H1 (cell line): ENCODE measurements at regions not wholly inside any gene's neighbourhood (a gene's known extent, or its start where the extent isn't known, plus 50 kb on each side); places are given as distances from the start of the nearest gene placed in this dataset.
A peak's percentile ranks its signal among the peaks of the same experiment; 100 is the strongest.

Source experiments
- CTCF ChIA-PET: fragments of 300-600 bp; sonication (Branson Sonifier 250); formaldehyde crosslinking; loops from one replicate; lab custom pipeline; 2021; ENCODE audit not compliant: partially characterized antibody; lab: Charles Lee
- POLR2A ChIA-PET: fragments of 300-600 bp; sonication (Branson Sonifier 250); formaldehyde crosslinking; loops from one replicate; lab custom pipeline; 2021; ENCODE audit warnings: inconsistent platforms; ENCODE audit not compliant: partially characterized antibody; lab: Charles Lee
- DNase-seq, 2 experiments: peaks; one replicate each; pipeline versions ENCODE4 v3.0.0 to v3.0.0-alpha.2; 2010 to 2022; ENCODE audit warnings: low spot score in 2 of 2, low read depth in 1 of 2, mixed read lengths in 1 of 2
- FAIRE-seq: peaks from 2 replicates; lab custom pipeline; 2011; peaks lifted over from hg19 to GRCh38; lab: Jason Lieb, UNC
- H2AFZ ChIP-seq: 2 replicates; pipeline ENCODE4 v1.8.1; 2012; ENCODE audit warnings: low read length, inconsistent platforms
- H2AK5ac ChIP-seq: 2 replicates; pipeline ENCODE4 v1.6.1; 2013; ENCODE audit warnings: low read depth, low read length
- H2BK120ac ChIP-seq: replicated peaks from 2 replicates; pipeline ENCODE3; 2013; ENCODE audit warnings: low read depth, low read length, inconsistent platforms
- H2BK12ac ChIP-seq: 2 replicates; pipeline ENCODE4 v1.6.1; 2013; ENCODE audit warnings: low read depth, low read length
- H2BK15ac ChIP-seq: 2 replicates; pipeline ENCODE4 v1.6.1; 2013; ENCODE audit warnings: low read length
- H2BK20ac ChIP-seq: 2 replicates; pipeline ENCODE4 v1.6.1; 2013; ENCODE audit warnings: low read length
- H2BK5ac ChIP-seq: 2 replicates; pipeline ENCODE4 v1.6.1; 2013; ENCODE audit warnings: low read depth, low read length
- H3K14ac ChIP-seq: 2 replicates; pipeline ENCODE4 v1.6.1; 2013; ENCODE audit warnings: inconsistent platforms; ENCODE audit not compliant: insufficient read length
- H3K18ac ChIP-seq: 2 replicates; pipeline ENCODE4 v1.6.1; 2013; ENCODE audit warnings: low read length; ENCODE audit errors: extremely low read depth
- H3K23ac ChIP-seq: 2 replicates; pipeline ENCODE4 v1.6.1; 2013; ENCODE audit warnings: inconsistent platforms; ENCODE audit not compliant: insufficient read length
- H3K23me2 ChIP-seq: 2 replicates; pipeline ENCODE4 v1.6.1; 2013; ENCODE audit warnings: low read depth, low read length
- H3K27ac ChIP-seq: 2 replicates; pipeline ENCODE4 v1.6.1; 2011; ENCODE audit warnings: low read depth, low read length, inconsistent platforms
- H3K27me3 ChIP-seq, 4 experiments: replicated peaks in 1 of 4; 1 replicate in 1 of 4; 2 replicates in 3 of 4; pipeline versions ENCODE4 v1.6.1 to v1.8.1; 2011 to 2013; ENCODE audit warnings: low read length in 3 of 4, mild to moderate bottlenecking in 3 of 4, inconsistent platforms in 2 of 4, mixed read lengths in 2 of 4, moderate library complexity in 1 of 4; ENCODE audit not compliant: control insufficient read depth in 3 of 4, insufficient read depth in 3 of 4; ENCODE audit errors: extremely low read depth in 1 of 4
- H3K36me3 ChIP-seq, 4 experiments: 2 replicates each; pipeline versions ENCODE4 v1.6.1 to v1.8.1; 2011 to 2013; ENCODE audit warnings: mild to moderate bottlenecking in 4 of 4, low read length in 3 of 4, moderate library complexity in 2 of 4, control low read depth in 1 of 4, inconsistent platforms in 1 of 4; ENCODE audit not compliant: insufficient read depth in 4 of 4, control insufficient read depth in 2 of 4
- H3K4ac ChIP-seq: replicated peaks from 2 replicates; pipeline ENCODE3; 2013; ENCODE audit warnings: low read length, low read depth, mixed read lengths, inconsistent platforms; ENCODE audit not compliant: insufficient read length
- H3K4me1 ChIP-seq, 4 experiments: replicated peaks in 1 of 4; 1 replicate in 1 of 4; 2 replicates in 3 of 4; pipeline versions ENCODE4 v1.6.1 to v1.8.1; 2011 to 2013; ENCODE audit warnings: low read length in 3 of 4, inconsistent platforms in 2 of 4, mixed read lengths in 1 of 4; ENCODE audit not compliant: insufficient read depth in 4 of 4, control insufficient read depth in 3 of 4
- H3K4me2 ChIP-seq, 2 experiments: 2 replicates each; pipeline versions ENCODE4 v1.6.1 to v1.8.1; 2011 to 2013; ENCODE audit warnings: low read depth in 2 of 2, low read length in 2 of 2, control low read depth in 1 of 2, inconsistent platforms in 1 of 2, mild to moderate bottlenecking in 1 of 2; ENCODE audit not compliant: insufficient read depth in 1 of 2
- H3K4me3 ChIP-seq, 4 experiments: fragments of 200-600, 300-600 bp in 1 of 4; sonication (generic), shearing (Covaris generic), sonication (Bioruptor Twin) in 1 of 4; 2 replicates each; pipeline versions ENCODE4 v1.5.1 to v1.8.1; 2011 to 2016; ENCODE audit warnings: low read length in 4 of 4, low read depth in 3 of 4, control low read depth in 2 of 4, inconsistent platforms in 2 of 4, mild to moderate bottlenecking in 2 of 4, mixed read lengths in 1 of 4, moderate library complexity in 1 of 4; ENCODE audit not compliant: insufficient read depth in 2 of 4; ENCODE audit errors: extremely low read depth in 1 of 4
- H3K56ac ChIP-seq: replicated peaks from 2 replicates; pipeline ENCODE3; 2013; ENCODE audit warnings: low read depth, mild to moderate bottlenecking, mixed read lengths, low read length, inconsistent platforms; ENCODE audit not compliant: insufficient read length
- H3K79me1 ChIP-seq: 2 replicates; pipeline ENCODE4 v1.6.1; 2013; ENCODE audit warnings: low read depth, low read length, control low read depth
- H3K79me2 ChIP-seq, 2 experiments: 2 replicates each; pipeline versions ENCODE4 v1.6.1 to v1.8.1; 2012 to 2013; ENCODE audit warnings: low read length in 2 of 2, mild to moderate bottlenecking in 2 of 2, inconsistent platforms in 1 of 2; ENCODE audit not compliant: insufficient read depth in 2 of 2, control insufficient read depth in 1 of 2
- H3K9ac ChIP-seq, 4 experiments: replicated peaks in 1 of 4; 1 replicate in 1 of 4; 2 replicates in 3 of 4; pipeline versions ENCODE4 v1.6.1 to v1.8.1; 2011 to 2013; ENCODE audit warnings: low read depth in 3 of 4, low read length in 3 of 4, control low read depth in 2 of 4, mild to moderate bottlenecking in 2 of 4, moderate library complexity in 2 of 4, inconsistent platforms in 1 of 4; ENCODE audit errors: extremely low read depth in 1 of 4
- H3K9me3 ChIP-seq, 2 experiments: 2 replicates each; pipeline versions ENCODE4 v1.6.1 to v1.8.1; 2012 to 2013; ENCODE audit warnings: mild to moderate bottlenecking in 2 of 2, moderate library complexity in 2 of 2, control low read depth in 1 of 2, inconsistent platforms in 1 of 2, low read depth in 1 of 2, low read length in 1 of 2, mixed read lengths in 1 of 2; ENCODE audit not compliant: insufficient read depth in 2 of 2
- H4K20me1 ChIP-seq, 2 experiments: replicated peaks in 1 of 2; 2 replicates each; pipeline versions ENCODE3 to v1.8.1; 2011 to 2013; ENCODE audit warnings: inconsistent platforms in 2 of 2, low read length in 2 of 2, mild to moderate bottlenecking in 1 of 2; ENCODE audit not compliant: insufficient read depth in 2 of 2, control insufficient read depth in 1 of 2
- H4K5ac ChIP-seq: 2 replicates; pipeline ENCODE4 v1.6.1; 2013; ENCODE audit warnings: low read length, low read depth, mixed read lengths, inconsistent platforms; ENCODE audit not compliant: insufficient read length
- H4K8ac ChIP-seq: 2 replicates; pipeline ENCODE4 v1.8.0; 2013; ENCODE audit warnings: mild to moderate bottlenecking, moderate library complexity, low read length, inconsistent platforms; ENCODE audit not compliant: insufficient read depth; ENCODE audit errors: extremely low read depth
- H4K91ac ChIP-seq: replicated peaks from 2 replicates; pipeline ENCODE3; 2013; ENCODE audit warnings: low read length, mixed read lengths, inconsistent platforms; ENCODE audit not compliant: insufficient read length
- CEBPB ChIP-seq: IDR thresholded peaks from 2 replicates; pipeline ENCODE4 v1.6.1; 2012; ENCODE audit warnings: low read depth, low read length
- CHD1 ChIP-seq: IDR thresholded peaks from 2 replicates; pipeline ENCODE4 v1.6.1; 2012; ENCODE audit warnings: low read depth, low read length, improper control_type of control experiment
- CHD2 ChIP-seq: IDR thresholded peaks from 2 replicates; pipeline ENCODE4 v1.6.1; 2012; ENCODE audit warnings: low read length, improper control_type of control experiment
- CTCF ChIP-seq, 3 experiments: IDR thresholded peaks; 1 replicate in 2 of 3; 2 replicates in 1 of 3; pipeline versions ENCODE4 v1.5.1 to v1.6.1; 2011; ENCODE audit warnings: low read length in 3 of 3, mild to moderate bottlenecking in 3 of 3, inconsistent platforms in 2 of 3, low read depth in 1 of 3, moderate library complexity in 1 of 3; ENCODE audit not compliant: insufficient read depth in 1 of 3; ENCODE audit errors: control extremely low read depth in 1 of 3
- E2F6 ChIP-seq: IDR thresholded peaks from 2 replicates; pipeline ENCODE4 v1.6.1; 2012; ENCODE audit warnings: inconsistent platforms
- GABPA ChIP-seq: IDR thresholded peaks from 2 replicates; pipeline ENCODE4 v1.6.1; 2011; ENCODE audit warnings: mild to moderate bottlenecking, low read length, moderate library complexity, borderline replicate concordance; ENCODE audit not compliant: insufficient read depth
- JUND ChIP-seq: IDR thresholded peaks from 2 replicates; pipeline ENCODE4 v1.6.1; 2011; ENCODE audit warnings: mild to moderate bottlenecking, improper control_type of control experiment, low read length
- RAD21 ChIP-seq, 2 experiments: IDR thresholded peaks in 1 of 2; conservative IDR thresholded peaks in 1 of 2; 2 replicates each; pipeline ENCODE4 v1.6.1; 2011; ENCODE audit warnings: low read depth in 2 of 2, low read length in 2 of 2, improper control_type of control experiment in 1 of 2, inconsistent platforms in 1 of 2, mild to moderate bottlenecking in 1 of 2, moderate library complexity in 1 of 2
- RBBP5 ChIP-seq: IDR thresholded peaks from 2 replicates; pipeline ENCODE4 v1.7.1; 2012; ENCODE audit warnings: low read depth, mild to moderate bottlenecking, inconsistent platforms, low read length, moderate library complexity, borderline replicate concordance
- TBP ChIP-seq: IDR thresholded peaks from 2 replicates; pipeline ENCODE4 v1.6.1; 2011; ENCODE audit warnings: low read depth, low read length, improper control_type of control experiment
- WGBS, 2 experiments: shearing (Covaris generic) in 1 of 2; methylation state at CpG; one replicate each; pipeline versions ENCODE4 v1.1.6 to v1.1.7; 2013 to 2015; ENCODE audit warnings: low lambda C conversion rate in 2 of 2, mixed read lengths in 2 of 2, inconsistent platforms in 1 of 2, low coverage in 1 of 2, missing lambda C conversion rate in 1 of 2; ENCODE audit not compliant: insufficient replicate concordance in 2 of 2, insufficient coverage in 1 of 2, insufficient read length in 1 of 2; ENCODE audit errors: extremely low coverage in 1 of 2, missing lambda C conversion rate in 1 of 2; 5-methylcytosine and 5-hydroxymethylcytosine counted together

- no peak overlapping the region for H2BK15ac ChIP-seq
- H4K5ac ChIP-seq = no peak overlapping the region
- peak; percentile 85 for FAIRE-seq
- no peak overlapping the region for H3K56ac ChIP-seq
- no peaks in the 10 kb centered on the region for H3K79me1 ChIP-seq
- no peak overlapping the region for H3K9ac ChIP-seq
- no peak overlapping the region for H2BK20ac ChIP-seq
- H4K8ac ChIP-seq = no peak overlapping the region
- POLR2A ChIA-PET = no interaction called here
- H3K27ac ChIP-seq = no peak overlapping the region
- 65% methylated on average over 3 of the region's 3 CpGs; no CpG with 5 or more reads in 1 of the 2 experiments for WGBS, 2 experiments
- no peak overlapping the region for H4K91ac ChIP-seq
- no peak overlapping the region for H2BK5ac ChIP-seq
- H3K4ac ChIP-seq = no peak overlapping the region
- no peak overlapping the region for H3K23ac ChIP-seq
- no peaks in the 10 kb centered on the region for H4K20me1 ChIP-seq
- peak in 1 of 2 experiments; percentile 27 for DNase-seq
- H3K79me2 ChIP-seq = no peaks in the 10 kb centered on the region
- H3K23me2 ChIP-seq = no peaks in the 10 kb centered on the region
- peaks cover 13 to 15% of the 10 kb centered on the region in 2 experiments for H3K9me3 ChIP-seq
- H3K14ac ChIP-seq = no peak overlapping the region
- no peaks in the 10 kb centered on the region; a peak in 1 of 8 replicates for H3K36me3 ChIP-seq
- no peaks in the 10 kb centered on the region for H3K27me3 ChIP-seq
- H2AFZ ChIP-seq = 0 out of 2 replicates have a peak overlapping the region, but pooled peaks have one; percentile 64
- no peak overlapping the region for H2BK120ac ChIP-seq
- no peak overlapping the region for H3K4me3 ChIP-seq
- H3K4me1 ChIP-seq = no peaks in the 10 kb centered on the region
- no peak overlapping the region for H3K18ac ChIP-seq
- no peak overlapping the region for H2AK5ac ChIP-seq
- no peak overlapping the region for H2BK12ac ChIP-seq
- CTCF ChIA-PET = interaction anchor here (0.6 to 2.1 kb wide), 16 partner anchors 9 to 955 kb away, joined by 3 to 18 read pairs (median 5); no protein-coding TSS in a partner anchor
- H3K4me2 ChIP-seq = no peak overlapping the region
- TF ChIP-seq CTCF (IDR thresholded peaks at IDR 0.05; ENCODE audit: control extremely low read depth in 1 of 3, insufficient read depth in 1 of 3, low read depth in 1 of 3, low read length in 3 of 3) (peak; percentile 9 to 72 (median 57)), CHD2 (no peak), CHD1 (no peak), RBBP5 (no peak), TBP (no peak), CEBPB (no peak), JUND (no peak), RAD21 (IDR thresholded peaks at IDR 0.05 in 1 of 2, conservative IDR thresholded peaks at IDR 0.05 in 1 of 2; ENCODE audit: low read depth in 2 of 2, low read length in 2 of 2) (peak; percentile 51 to 66), E2F6 (no peak), GABPA (no peak)
Measured at GRCh38 chr13:61880578-61881283, 465.1 kb upstream of the PCDH20 start.
